ENCODE measurements at regions not wholly inside any gene's neighbourhood (a gene's known extent, or its start where the extent isn't known, plus 50 kb on each side); places are given as distances from the start of the nearest gene placed in this dataset.

- no peak for DNase-seq
- H3K36me3 ChIP-seq = no peaks in the 10 kb centered on the region
- H3K9me3 ChIP-seq = peaks cover 0 to 17% (median 0%) of the 10 kb centered on the region in 12 donors
- H3K27me3 ChIP-seq = no peaks in the 10 kb centered on the region
- no peak for TF ChIP-seq CTCF (IDR thresholded peaks at IDR 0.05)
- no peak for TF ChIP-seq POLR2A (IDR thresholded peaks at IDR 0.05)
- intact Hi-C loops (cut with DNase I) = no loop called here
- H3K27ac ChIP-seq = no peak overlapping the region
- H3K4me3 ChIP-seq = no peak overlapping the region
- ATAC-seq = no peak
- H3K4me1 ChIP-seq = no peaks in the 10 kb centered on the region
- 49 to 63% (median 59%) methylated on average over 2 of the region's 2 CpGs for WGBS, 4 donors
Measured at GRCh38 chr2:82675186-82675585, 1783.9 kb downstream of the SUCLG1 start.

GRCh38 chr2:82674652-82675051 is 1784.4 kb downstream of the SUCLG1 start:
- TF ChIP-seq CTCF (IDR thresholded peaks at IDR 0.05) = no peak
- TF ChIP-seq POLR2A (IDR thresholded peaks at IDR 0.05) = no peak

GRCh38 chr2:82667491-82667890 is 1791.6 kb downstream of the SUCLG1 start:
- TF ChIP-seq POLR2A (IDR thresholded peaks at IDR 0.05) = no peak
- no peak for TF ChIP-seq CTCF (IDR thresholded peaks at IDR 0.05)
- H3K4me1 ChIP-seq = no peaks in the 10 kb centered on the region
- no peak overlapping the region for H3K27ac ChIP-seq
- DNase-seq (no peak), ATAC-seq (no peak)
- intact Hi-C loops (cut with DNase I) = no loop called here
- H3K9me3 ChIP-seq = no peaks in the 10 kb centered on the region
- no peak overlapping the region for H3K4me3 ChIP-seq
- H3K27me3 ChIP-seq = no peaks in the 10 kb centered on the region
- H3K36me3 ChIP-seq = no peaks in the 10 kb centered on the region
- WGBS, 4 donors = 55 to 78% (median 69%) methylated on average over 1 of the region's 1 CpG

More at GRCh38 chr2:82674652-82675051, 1784.4 kb downstream of the SUCLG1 start:
- no peaks in the 10 kb centered on the region for H3K4me1 ChIP-seq
- H3K4me3 ChIP-seq = no peak overlapping the region
- no peaks in the 10 kb centered on the region for H3K27me3 ChIP-seq
- intact Hi-C loops (cut with DNase I) = no loop called here
- no peak overlapping the region for H3K27ac ChIP-seq
- DNase-seq (no peak), ATAC-seq (no peak)
- H3K9me3 ChIP-seq = peaks cover 0 to 12% (median 0%) of the 10 kb centered on the region in 12 donors
- WGBS, 4 donors = 56 to 70% (median 60%) methylated on average over 3 of the region's 3 CpGs
- no peaks in the 10 kb centered on the region for H3K36me3 ChIP-seq

DNA sequence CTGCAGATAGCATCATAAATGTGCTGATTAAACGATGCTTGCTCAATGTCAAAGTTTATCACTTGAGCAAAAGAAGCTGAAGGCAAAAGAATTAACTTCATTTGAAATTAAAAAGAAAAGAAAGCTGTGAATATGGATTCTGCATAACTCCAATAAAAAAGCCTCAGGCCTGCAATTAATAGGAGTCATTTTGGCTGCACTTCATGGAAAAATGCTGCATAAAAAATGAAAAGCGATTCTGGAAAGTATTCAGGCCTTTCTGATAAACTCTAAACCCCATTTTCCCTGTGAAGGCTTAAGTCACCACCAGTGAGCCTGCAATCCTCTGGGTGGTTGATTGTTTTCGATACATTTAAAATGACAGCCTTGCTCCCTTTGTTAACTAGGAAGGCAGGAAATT is 1793.4 kb downstream of the SUCLG1 start:
- no peaks in the 10 kb centered on the region for H3K9me3 ChIP-seq
- no peaks in the 10 kb centered on the region for H3K36me3 ChIP-seq
- H3K27me3 ChIP-seq = no peaks in the 10 kb centered on the region
- DNase-seq = no peak
- intact Hi-C loops (cut with DNase I) = no loop called here
- no peak overlapping the region for H3K4me3 ChIP-seq
- H3K4me1 ChIP-seq = no peaks in the 10 kb centered on the region
- WGBS, 4 donors = 65 to 77% (median 69%) methylated on average over 3 of the region's 3 CpGs
- no peak for ATAC-seq
- TF ChIP-seq CTCF (IDR thresholded peaks at IDR 0.05) (no peak), POLR2A (IDR thresholded peaks at IDR 0.05) (no peak)
- H3K27ac ChIP-seq = no peak overlapping the region

All from heart left ventricle (tissue), 16 donors.